Hepatocyte (in vitro differentiated cells): ENCODE measurements at regions not wholly inside any gene's neighbourhood (a gene's known extent, or its start where the extent isn't known, plus 50 kb on each side); places are given as distances from the start of the nearest gene placed in this dataset.

Experiments used
- EZH2 ChIP-seq: fragments of 200-600 bp; sonication (generic); IDR thresholded peaks from 2 replicates; pipeline ENCODE4 v1.6.1; 2016; ENCODE audit warnings: antibody characterized with exemption, mild to moderate bottlenecking, borderline replicate concordance
- EZH2phosphoT487 ChIP-seq: fragments of 200-600 bp; sonication (generic); IDR thresholded peaks from one replicate; pipeline ENCODE4 v1.6.1; 2018; ENCODE audit warnings: antibody characterized with exemption, mild to moderate bottlenecking, low read depth, moderate library complexity; ENCODE audit not compliant: unreplicated experiment, severe bottlenecking
- TF ChIP-seq, protein P1 (sequence below): fragments of 200-600 bp; sonication (generic); IDR thresholded peaks from 2 replicates; pipeline ENCODE4 v1.5.1; 2016; ENCODE audit warnings: antibody characterized with exemption, mild to moderate bottlenecking; ENCODE audit not compliant: poor library complexity

DNA sequence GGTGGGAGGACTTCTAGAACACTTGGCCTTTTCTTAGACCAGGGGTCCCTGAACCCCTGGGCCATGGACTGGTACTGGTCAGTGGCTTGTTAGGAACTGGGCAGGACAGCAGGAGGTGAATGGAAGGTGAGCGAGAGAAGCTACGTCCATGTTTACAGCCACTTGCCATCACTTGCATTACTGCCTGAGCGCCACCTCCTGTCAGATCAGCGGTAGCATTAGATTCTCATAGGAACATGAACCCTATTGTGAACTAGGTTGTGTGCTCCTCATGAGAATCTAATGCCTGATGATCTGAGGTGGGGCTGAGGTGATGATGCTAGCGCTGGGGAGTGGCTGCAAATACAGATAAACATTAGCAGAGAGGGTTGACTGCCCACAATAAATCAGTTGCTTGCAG, 100.9 kb upstream of the IGFBP7 start:
- TF ChIP-seq, protein P1, sequence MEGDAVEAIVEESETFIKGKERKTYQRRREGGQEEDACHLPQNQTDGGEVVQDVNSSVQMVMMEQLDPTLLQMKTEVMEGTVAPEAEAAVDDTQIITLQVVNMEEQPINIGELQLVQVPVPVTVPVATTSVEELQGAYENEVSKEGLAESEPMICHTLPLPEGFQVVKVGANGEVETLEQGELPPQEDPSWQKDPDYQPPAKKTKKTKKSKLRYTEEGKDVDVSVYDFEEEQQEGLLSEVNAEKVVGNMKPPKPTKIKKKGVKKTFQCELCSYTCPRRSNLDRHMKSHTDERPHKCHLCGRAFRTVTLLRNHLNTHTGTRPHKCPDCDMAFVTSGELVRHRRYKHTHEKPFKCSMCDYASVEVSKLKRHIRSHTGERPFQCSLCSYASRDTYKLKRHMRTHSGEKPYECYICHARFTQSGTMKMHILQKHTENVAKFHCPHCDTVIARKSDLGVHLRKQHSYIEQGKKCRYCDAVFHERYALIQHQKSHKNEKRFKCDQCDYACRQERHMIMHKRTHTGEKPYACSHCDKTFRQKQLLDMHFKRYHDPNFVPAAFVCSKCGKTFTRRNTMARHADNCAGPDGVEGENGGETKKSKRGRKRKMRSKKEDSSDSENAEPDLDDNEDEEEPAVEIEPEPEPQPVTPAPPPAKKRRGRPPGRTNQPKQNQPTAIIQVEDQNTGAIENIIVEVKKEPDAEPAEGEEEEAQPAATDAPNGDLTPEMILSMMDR, result no peak
- TF ChIP-seq EZH2phosphoT487 (no peak), EZH2 (no peak)
